Ureter (tissue), 1 donor: ENCODE measurements at regions not wholly inside any gene's neighbourhood (a gene's known extent, or its start where the extent isn't known, plus 50 kb on each side); places are given as distances from the start of the nearest gene placed in this dataset.

Experiments
- DNase-seq: peaks from one replicate; pipeline ENCODE4 v3.0.0-alpha.2; 2020; ENCODE audit warnings: low spot score
- donor health status: DM: yes; HTN: yes; CAD: no.

GRCh38 chr7:1320616-1321240 lies 88.1 kb downstream of the UNCX start:
- DNase-seq = no peak

- no peak for DNase-seq
Measured at GRCh38 chr7:1321411-1322239, 89.0 kb downstream of the UNCX start.

DNA sequence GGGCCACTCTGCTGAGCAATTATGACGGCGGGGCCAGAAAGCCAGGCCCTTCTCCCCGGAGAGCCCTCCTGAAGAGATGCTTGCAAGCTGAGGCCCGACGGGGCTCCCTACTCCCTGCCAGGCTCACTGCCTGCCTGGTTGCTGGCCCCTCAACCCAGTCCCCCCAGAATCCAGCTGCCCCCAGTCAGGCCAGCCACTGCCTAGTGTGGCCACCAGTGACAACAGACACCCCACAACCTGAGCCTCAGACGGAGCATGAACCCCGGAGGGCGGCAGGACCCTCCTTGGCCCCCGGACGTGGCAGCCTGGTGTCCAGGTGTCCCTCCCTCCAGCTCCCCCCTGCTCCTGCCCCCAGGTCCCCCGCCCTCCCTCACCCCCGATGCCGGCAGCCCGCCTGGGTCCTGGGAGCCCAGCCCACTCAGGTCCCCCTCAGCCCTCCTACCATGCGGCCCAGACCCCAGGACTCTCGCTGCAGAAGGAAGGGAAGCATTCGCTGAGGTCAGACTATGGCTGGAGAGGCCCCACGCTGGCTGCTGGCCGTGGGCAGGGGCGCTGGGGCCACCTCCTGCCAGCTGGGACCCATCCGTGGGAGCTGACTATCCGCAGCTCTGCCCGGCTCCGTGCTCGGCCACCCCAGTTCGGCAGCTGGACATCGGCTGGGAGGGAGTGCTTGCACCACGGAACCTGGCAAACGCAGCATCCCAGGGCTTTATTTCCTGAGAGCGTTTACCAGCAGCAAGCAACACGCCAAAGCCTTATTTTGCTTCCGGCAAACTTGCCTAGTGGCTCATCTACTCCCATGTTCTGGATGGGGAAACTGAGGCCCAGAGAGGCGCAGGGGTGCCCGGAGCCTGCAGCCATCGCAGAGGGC lies 89.8 kb downstream of the UNCX start:
- DNase-seq = no peak

GRCh38 chr7:1323178-1324027 lies 90.7 kb downstream of the UNCX start:
- DNase-seq = no peak

GRCh38 chr7:1324028-1324900 lies 91.6 kb downstream of the UNCX start:
- DNase-seq = no peak

DNA sequence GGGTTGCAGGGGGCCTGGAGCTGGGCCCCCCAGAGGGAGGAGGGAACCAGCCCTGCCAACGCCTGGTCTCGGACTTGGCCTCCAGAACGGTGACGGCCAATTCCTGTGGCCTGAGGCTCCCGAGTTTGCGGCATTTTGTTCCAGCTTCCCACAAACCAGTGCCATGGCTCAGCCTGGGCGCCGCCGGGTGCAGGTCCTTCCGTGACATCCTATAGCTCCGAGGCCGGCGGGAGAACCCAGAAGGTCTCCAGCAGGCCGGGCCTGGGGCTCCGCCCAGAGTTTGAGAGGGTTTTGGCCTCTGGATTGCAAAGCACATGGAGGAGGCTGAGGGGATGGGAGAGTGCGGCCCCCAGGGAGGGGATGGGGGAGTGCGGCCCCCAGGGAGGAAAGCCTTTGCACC lies 92.6 kb downstream of the UNCX start:
- DNase-seq = no peak

DNA sequence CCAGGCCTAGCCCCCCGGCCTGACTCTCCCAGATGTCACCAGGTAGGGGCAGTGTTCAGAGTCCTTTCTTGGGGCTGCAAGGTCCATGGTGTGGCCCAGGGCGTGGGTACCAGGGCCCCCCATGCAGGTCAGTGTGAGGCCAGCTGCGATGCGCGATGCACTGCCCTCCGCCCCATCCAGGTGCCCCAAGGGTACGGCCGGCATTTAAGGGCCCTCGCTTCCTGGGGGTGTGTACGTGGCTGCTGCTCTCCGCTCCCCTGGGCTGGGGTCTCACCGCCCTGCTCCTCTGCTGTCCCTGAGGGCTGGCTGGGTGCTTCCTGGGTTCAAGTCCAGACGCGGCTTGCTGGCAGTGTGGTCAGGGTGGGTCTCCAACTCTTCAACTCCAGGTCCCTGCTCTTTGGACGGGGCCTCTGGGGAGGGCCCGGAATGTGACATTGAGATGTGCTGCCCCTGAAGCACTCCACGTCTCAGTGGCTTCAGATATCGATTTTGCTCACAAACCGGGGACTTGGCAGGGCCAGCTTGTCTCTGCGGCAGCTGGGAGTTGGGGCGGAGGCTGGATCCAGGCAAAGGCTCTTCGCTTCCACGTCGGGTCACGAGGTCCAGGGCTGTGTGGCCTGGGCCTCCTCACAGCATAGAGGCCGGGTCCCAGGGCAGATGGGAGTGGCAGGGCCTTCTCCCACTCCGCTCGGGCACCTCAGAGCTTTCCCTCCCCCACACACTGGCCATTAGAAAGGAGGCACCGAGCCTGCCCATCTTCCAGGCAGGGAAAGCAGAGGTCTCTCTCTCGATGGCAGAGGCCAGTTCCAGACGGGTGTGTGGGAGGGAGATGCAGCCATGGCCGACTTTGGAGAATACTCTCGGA lies 93.2 kb downstream of the UNCX start:
- no peak for DNase-seq

GRCh38 chr7:1326511-1326785 lies 93.8 kb downstream of the UNCX start:
- no peak for DNase-seq

DNA sequence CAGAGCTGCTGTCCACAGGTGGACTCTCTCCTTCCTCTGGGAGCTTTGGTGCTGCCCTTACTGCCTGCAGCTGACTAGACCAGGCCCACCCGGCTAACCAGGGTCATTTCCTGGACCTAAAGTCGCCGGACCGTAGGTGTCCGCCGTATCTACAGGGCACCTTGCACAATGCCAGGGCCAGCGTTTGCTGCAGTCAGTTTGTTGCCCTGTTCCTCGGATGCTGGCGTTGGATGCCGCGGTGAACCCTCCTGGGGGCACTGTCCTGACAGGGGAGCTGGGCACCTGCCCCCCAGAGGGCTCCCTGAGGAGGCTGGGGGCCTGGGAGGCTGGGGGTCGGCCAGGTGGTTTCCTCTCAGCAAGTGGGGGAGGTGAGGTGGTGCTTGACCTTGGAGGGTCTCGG lies 96.6 kb downstream of the UNCX start:
- no peak for DNase-seq

- no peak for DNase-seq
Measured at GRCh38 chr7:1329966-1330800, 97.5 kb downstream of the UNCX start.

- no peak for DNase-seq
Measured at GRCh38 chr7:1330801-1331425, 98.2 kb downstream of the UNCX start.

DNA sequence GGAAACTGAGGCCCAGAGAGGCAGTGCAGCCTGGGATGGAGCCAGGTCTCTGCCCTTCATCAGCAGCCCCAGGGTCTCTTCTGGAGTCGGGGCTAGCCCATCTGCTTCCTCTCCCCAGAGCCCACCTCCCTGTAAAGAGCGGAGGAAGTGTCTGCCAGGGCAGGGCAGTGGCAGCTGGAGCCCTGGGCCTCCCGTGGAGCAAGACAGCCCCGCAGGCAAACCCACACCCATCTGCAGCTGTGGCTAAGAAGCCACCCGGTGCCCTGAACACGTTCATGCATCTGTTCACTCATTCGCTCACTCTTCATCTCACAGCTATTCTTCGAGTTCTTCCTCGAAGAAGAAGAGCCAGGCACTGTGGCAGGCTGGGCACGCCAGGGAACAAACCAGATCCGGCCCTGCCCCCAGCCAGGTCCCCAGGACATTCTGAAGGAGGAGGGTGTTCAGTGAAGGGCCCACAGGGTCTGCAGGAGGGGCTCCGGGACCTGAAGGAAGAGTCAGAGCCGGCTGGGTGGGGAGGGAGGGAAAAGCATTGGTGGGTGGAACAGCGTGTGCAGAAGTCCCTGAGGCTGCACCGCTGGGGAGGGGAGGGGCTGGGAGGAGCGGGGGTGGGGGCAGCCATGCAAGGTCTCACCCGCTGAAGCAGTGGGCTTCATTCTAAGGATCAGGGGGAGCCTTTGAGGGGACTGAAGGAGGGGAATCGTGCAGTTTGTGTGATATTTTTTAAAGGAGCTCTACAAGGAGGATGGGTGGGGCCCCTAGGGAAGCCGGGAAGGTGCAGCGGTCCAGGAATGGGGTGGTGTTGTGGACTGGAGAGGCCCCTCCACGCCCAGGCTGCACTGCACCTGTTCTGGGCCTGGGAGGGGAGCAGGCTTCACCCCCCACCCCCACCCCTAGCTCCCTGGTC lies 99.1 kb downstream of the UNCX start:
- DNase-seq = no peak

DNA sequence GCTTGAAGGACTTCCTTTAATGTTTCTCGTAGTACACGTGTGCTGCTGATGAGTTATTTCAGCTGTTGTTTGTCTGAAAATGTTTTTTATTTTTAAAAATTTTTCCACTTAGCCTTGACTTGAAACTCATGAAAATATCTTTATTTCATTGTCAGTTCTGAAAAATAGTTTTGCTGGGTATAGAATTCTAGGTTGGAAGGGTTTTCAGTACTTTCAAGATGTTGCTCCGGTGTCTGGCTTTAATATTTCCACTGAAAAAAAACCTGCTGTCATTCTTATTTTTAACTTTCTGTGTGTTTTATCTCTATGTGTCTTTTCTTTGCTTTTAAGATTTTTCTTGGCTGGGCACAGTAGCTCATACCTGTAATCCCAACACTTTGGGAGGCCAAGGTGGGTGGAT lies 103.8 kb downstream of the UNCX start:
- DNase-seq = no peak

GRCh38 chr7:1339611-1340010 lies 106.9 kb downstream of the UNCX start:
- DNase-seq = no peak

DNA sequence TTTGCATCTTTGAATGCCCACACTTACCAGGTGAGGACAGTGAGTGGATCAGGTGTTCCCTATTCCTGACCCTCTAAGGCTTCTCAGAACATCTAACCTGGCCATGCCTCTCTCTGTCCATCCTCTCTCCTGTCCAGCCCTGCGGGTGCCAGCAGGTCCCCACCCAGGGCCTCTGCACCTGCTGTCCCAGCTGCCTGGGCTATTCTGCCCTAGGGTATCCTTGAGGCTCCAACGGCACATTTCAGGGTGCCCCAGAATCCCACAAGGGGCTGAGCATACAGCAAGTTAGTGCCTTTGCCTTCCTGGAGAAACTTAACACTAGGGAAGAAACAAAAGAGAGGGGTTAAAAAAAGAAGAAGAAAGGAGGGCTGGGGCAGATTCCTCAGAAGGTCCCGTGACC lies 107.4 kb downstream of the UNCX start:
- no peak for DNase-seq

- DNase-seq = no peak
Measured at GRCh38 chr7:1340461-1341360, 108.0 kb downstream of the UNCX start.
